ENCODE measurements at regions not wholly inside any gene's neighbourhood (a gene's known extent, or its start where the extent isn't known, plus 50 kb on each side); places are given as distances from the start of the nearest gene placed in this dataset.

- TF ChIP-seq CTCF (IDR thresholded peaks at IDR 0.05): no peak
- no peak for TF ChIP-seq POLR2A (IDR thresholded peaks at IDR 0.05)
Measured at GRCh38 chrX:93466383-93466782, 207.0 kb downstream of the NAP1L3 start.

All from tibial nerve (tissue), 3 donors.